Chondrocyte (in vitro differentiated cells): ENCODE measurements at regions not wholly inside any gene's neighbourhood (a gene's known extent, or its start where the extent isn't known, plus 50 kb on each side); places are given as distances from the start of the nearest gene placed in this dataset.

ENCODE experiments used
- DNase-seq: peaks from one replicate; pipeline ENCODE4 v3.0.0; 2021; ENCODE audit warnings: mixed read lengths, low spot score
- H3K27ac Mint-ChIP-seq: one replicate; pipeline ENCODE4 v1.8.0; 2021; ENCODE audit warnings: mild to moderate bottlenecking, moderate library complexity, mixed read lengths; ENCODE audit not compliant: unreplicated experiment
- H3K27me3 Mint-ChIP-seq: 2 replicates; pipeline ENCODE4 v1.8.0; 2021; ENCODE audit warnings: low read depth, mixed read lengths
- H3K36me3 Mint-ChIP-seq: 2 replicates; pipeline ENCODE4 v1.8.0; 2021; ENCODE audit warnings: low read depth, mixed read lengths
- H3K4me1 Mint-ChIP-seq: 2 replicates; pipeline ENCODE4 v1.8.0; 2021; ENCODE audit warnings: low read depth, mild to moderate bottlenecking, mixed read lengths
- H3K4me3 Mint-ChIP-seq: one replicate; pipeline ENCODE4 v1.8.0; 2021; ENCODE audit warnings: mild to moderate bottlenecking, moderate library complexity, mixed read lengths; ENCODE audit not compliant: unreplicated experiment
- H3K9me3 Mint-ChIP-seq: 2 replicates; pipeline ENCODE4 v1.8.0; 2021; ENCODE audit warnings: low read depth, mixed read lengths
- TF ChIP-seq, protein P1 (sequence below): fragments of 200-600 bp; sonication (generic); IDR thresholded peaks from 2 replicates; pipeline ENCODE4 v1.5.0; 2021; ENCODE audit warnings: antibody characterized with exemption, mild to moderate bottlenecking, moderate library complexity

DNA sequence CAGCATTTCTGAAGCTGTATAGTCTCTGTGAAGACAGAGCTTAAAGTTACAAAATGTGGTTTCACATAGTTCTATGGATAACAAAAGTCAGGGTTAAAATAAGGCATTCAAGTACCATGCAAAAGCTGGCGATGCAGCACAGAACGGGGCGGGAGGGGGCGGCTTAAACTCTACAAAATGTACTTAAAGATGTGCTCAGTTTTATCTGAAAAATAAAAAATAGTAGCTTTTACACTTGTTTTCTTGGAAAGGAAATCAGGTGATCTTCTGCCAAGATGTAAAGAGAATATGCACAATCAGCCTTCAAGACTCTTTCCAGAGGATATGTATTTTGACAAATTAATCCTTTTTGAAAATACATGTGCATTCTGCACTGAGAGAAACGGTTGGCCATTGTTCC, 301.7 kb upstream of the EMCN start:
- no peaks in the 10 kb centered on the region for H3K9me3 Mint-ChIP-seq
- H3K4me1 Mint-ChIP-seq: peaks cover 17% of the 10 kb centered on the region
- TF ChIP-seq, protein P1, sequence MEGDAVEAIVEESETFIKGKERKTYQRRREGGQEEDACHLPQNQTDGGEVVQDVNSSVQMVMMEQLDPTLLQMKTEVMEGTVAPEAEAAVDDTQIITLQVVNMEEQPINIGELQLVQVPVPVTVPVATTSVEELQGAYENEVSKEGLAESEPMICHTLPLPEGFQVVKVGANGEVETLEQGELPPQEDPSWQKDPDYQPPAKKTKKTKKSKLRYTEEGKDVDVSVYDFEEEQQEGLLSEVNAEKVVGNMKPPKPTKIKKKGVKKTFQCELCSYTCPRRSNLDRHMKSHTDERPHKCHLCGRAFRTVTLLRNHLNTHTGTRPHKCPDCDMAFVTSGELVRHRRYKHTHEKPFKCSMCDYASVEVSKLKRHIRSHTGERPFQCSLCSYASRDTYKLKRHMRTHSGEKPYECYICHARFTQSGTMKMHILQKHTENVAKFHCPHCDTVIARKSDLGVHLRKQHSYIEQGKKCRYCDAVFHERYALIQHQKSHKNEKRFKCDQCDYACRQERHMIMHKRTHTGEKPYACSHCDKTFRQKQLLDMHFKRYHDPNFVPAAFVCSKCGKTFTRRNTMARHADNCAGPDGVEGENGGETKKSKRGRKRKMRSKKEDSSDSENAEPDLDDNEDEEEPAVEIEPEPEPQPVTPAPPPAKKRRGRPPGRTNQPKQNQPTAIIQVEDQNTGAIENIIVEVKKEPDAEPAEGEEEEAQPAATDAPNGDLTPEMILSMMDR: no peak
- no peak overlapping the region for H3K27ac Mint-ChIP-seq
- no peak overlapping the region for H3K4me3 Mint-ChIP-seq
- H3K27me3 Mint-ChIP-seq: no peaks in the 10 kb centered on the region
- H3K36me3 Mint-ChIP-seq: no peaks in the 10 kb centered on the region
- DNase-seq: no peak

DNA sequence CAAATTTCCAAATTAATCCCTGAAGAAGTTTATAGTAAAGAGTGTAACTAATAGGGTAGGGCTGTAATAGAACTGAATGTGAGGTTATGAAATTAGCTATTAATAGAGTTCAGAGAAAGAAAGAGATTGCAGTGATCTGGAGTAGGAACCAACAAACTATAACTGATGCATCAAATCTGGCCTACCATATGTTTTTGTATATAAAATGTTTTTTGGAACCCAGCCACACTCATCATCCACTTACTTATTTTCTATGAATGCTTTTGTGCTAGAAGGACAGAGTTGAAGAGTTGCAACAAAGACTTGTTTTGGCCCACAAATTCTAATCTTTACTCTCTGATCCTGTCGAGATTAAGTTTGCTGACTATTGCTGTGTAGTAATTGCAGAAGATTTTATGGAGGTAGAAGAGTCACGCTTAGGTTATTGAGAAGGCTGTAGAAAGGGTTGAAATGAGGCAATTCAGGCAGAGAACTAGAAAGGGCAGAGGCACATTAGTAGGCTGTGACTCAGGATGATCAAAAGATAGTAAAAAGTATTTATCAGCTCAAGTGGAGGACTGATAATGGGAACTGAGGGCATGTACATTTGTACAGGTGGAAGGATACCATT, 298.7 kb upstream of the EMCN start:
- no peak for DNase-seq
- Mint-ChIP-seq H3K4me1 (no peaks in the 10 kb centered on the region), H3K27ac (no peak overlapping the region), H3K27me3 (no peaks in the 10 kb centered on the region), H3K4me3 (no peak overlapping the region), H3K9me3 (no peaks in the 10 kb centered on the region), H3K36me3 (no peaks in the 10 kb centered on the region)
- TF ChIP-seq, protein P1: no peak

DNA sequence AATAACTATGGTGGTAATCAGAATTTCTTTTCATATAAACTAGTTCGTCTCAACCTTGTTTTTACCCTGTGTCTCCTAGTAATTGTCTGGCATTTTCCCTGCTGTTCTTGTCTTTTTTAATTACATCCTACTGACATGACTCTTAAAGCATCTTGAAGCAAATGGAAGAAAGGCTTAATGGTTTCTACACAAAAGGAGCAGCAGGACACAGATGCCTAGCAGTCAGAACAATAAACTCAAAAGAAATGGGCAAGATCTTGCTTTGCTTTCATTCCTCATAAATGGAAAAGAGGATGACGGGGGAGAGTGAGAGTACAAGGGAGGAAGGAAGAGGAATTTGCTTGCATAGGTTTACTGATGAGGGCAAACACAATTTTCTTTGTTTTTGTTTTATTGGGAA, 293.2 kb upstream of the EMCN start:
- TF ChIP-seq, protein P1: no peak
- no peaks in the 10 kb centered on the region for H3K9me3 Mint-ChIP-seq

DNA sequence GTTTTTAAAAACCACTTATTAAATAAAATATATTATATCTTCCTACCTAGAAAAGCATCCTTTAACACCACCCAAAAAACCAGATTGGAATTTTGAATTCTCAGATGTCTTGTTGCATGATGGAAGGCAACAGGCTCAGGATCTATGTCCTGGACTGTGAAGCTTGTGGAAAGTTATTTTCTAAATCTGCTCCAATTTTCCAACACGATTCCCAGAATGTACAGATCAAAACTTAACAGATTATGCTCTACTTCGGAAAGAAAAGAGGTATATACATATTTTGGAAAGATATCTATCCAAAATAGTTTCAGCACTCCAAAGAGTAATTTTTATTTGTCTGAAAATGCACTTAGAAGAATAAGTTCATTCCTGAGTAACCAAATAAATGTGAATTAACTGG, 291.7 kb upstream of the EMCN start:
- DNase-seq: no peak
- Mint-ChIP-seq H3K27ac (no peak overlapping the region), H3K9me3 (no peaks in the 10 kb centered on the region), H3K36me3 (no peaks in the 10 kb centered on the region), H3K4me3 (no peak overlapping the region), H3K4me1 (peaks cover 15% of the 10 kb centered on the region), H3K27me3 (no peaks in the 10 kb centered on the region)
- TF ChIP-seq, protein P1: no peak

More for the DNA sequence above, 293.2 kb upstream of the EMCN start:
- H3K27me3 Mint-ChIP-seq: no peaks in the 10 kb centered on the region
- H3K36me3 Mint-ChIP-seq: no peaks in the 10 kb centered on the region
- no peak overlapping the region for H3K4me3 Mint-ChIP-seq
- H3K4me1 Mint-ChIP-seq: peaks cover 15% of the 10 kb centered on the region
- no peak overlapping the region for H3K27ac Mint-ChIP-seq
- no peak for DNase-seq

DNA sequence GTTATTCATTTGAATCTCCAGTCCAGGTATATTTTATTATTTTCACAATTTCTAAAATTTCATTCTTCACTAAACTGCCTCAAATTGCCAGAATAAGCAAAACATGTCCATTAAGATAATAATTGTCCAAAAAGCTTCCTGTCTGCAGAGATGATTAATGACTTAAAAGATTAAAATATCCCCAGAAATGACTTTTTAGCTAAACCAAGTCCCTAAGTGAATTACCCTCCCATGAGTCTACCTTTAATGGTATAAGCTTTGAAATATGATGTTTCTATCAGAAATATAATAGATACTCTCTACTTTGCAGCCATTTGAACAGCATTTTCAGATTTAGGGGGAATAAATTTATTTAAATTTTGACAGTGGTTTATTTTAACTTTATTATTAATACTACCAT, 289.2 kb upstream of the EMCN start:
- Mint-ChIP-seq H3K4me1 (peaks cover 15% of the 10 kb centered on the region), H3K36me3 (peaks cover 2% of the 10 kb centered on the region), H3K27ac (no peak overlapping the region), H3K9me3 (peaks cover 3% of the 10 kb centered on the region), H3K4me3 (no peak overlapping the region), H3K27me3 (no peaks in the 10 kb centered on the region)
- no peak for DNase-seq
- TF ChIP-seq, protein P1: no peak
